Choroid plexus epithelial cell (primary cell): ENCODE measurements at regions not wholly inside any gene's neighbourhood (a gene's known extent, or its start where the extent isn't known, plus 50 kb on each side); places are given as distances from the start of the nearest gene placed in this dataset.

Source experiments
- DNase-seq: peaks from one replicate; pipeline ENCODE4 v3.0.0-alpha.2; 2010; ENCODE audit warnings: low read depth
- H3K4me3 ChIP-seq: 2 replicates; pipeline ENCODE4 v1.5.1; 2011; ENCODE audit warnings: low read depth, mild to moderate bottlenecking, control low read depth, low read length, moderate library complexity
- TF ChIP-seq, protein P1 (sequence below): conservative IDR thresholded peaks from 2 replicates; pipeline ENCODE4 v1.5.1; 2011; ENCODE audit warnings: low read depth, mild to moderate bottlenecking, control low read depth, inconsistent platforms, low read length, moderate library complexity

DNA sequence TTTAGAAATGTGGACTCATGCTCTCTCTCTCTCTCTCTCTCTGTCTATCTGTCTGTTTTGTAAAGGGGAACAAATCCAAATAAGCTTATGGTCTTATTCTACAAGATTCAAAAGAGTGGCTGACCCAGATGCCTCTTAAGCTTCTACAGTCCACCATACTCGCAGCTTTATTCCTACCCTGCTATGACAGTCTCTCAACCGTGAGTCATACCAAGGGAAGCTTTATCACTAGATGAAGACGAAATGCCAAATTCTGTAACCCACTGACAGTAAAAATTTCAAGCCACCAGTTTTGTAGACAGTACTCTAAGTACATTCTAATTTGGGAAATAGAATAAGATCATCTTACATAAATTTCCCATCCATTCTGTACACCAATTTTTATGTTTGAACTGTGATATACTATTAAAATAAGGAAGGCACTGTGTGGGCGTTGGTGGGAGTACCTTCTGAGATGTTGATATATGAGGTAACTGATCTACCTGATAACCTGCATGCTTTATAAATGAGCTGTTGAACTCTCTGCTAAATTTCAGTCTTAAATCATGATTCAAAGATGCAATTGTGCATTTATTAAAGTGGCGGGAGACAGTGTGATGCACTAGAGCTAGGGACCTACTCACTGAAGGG lies 153.2 kb downstream of the KLF6 start:
- TF ChIP-seq, protein P1, sequence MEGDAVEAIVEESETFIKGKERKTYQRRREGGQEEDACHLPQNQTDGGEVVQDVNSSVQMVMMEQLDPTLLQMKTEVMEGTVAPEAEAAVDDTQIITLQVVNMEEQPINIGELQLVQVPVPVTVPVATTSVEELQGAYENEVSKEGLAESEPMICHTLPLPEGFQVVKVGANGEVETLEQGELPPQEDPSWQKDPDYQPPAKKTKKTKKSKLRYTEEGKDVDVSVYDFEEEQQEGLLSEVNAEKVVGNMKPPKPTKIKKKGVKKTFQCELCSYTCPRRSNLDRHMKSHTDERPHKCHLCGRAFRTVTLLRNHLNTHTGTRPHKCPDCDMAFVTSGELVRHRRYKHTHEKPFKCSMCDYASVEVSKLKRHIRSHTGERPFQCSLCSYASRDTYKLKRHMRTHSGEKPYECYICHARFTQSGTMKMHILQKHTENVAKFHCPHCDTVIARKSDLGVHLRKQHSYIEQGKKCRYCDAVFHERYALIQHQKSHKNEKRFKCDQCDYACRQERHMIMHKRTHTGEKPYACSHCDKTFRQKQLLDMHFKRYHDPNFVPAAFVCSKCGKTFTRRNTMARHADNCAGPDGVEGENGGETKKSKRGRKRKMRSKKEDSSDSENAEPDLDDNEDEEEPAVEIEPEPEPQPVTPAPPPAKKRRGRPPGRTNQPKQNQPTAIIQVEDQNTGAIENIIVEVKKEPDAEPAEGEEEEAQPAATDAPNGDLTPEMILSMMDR = no peak
- H3K4me3 ChIP-seq = no peak overlapping the region
- peak; percentile 11 for DNase-seq

DNA sequence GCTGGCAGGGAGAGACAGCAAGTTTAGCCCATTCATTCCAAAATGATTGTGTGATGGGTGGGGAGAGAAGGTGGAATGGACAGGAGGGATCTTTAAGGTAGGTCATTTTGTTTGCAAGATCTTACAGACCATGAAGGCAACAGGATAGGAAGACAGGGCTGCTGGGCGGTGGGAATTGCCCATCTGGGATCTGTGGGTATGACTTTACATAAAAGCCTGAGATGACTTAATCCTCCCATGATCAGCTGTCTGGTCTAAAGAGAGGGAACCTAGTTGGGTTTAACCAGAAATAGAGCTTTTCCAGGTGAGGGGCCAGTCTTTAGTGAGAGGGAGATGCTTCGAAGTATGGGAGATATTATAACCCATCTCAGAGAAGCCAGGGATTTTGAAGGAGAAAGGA lies 153.7 kb downstream of the KLF6 start:
- DNase-seq = no peak
- TF ChIP-seq, protein P1 = no peak
- no peak overlapping the region for H3K4me3 ChIP-seq

DNA sequence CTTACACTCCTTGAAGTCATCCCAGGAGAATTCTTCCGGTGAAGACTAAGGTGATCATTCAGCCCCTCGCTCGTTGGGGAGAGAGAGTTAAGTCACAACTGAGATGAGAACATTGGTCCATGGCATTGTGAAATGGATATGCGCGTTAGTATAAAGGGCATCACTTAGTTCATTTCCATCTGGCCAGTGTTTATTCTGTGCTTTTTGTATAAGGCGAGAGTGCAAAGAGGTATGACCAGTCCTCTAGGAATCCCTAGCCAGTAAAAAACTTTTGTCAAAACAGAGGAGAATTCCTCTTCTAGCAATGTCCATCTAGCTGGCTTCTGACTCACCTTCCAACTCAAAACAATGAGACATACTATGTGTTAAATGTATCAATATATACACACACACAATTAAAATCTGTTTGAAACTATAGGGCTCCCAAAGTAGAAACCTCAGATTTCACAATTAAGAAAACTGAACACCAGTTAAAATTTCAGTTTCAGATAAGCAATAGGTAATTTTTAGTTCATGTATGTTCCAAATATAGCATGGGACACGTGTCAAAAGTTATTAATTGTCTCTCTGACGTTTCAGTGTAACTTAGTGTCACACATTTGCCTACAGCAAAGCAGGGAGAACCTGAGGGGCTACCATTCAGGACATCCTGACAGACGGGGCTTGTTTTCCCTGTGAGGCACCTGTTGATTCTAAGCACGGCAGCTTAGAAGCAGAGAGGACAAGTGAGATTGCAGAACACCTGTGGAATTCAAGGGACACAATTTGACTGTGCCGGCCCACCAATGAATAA lies 158.9 kb downstream of the KLF6 start:
- H3K4me3 ChIP-seq = no peak overlapping the region
- DNase-seq = peak; percentile 84
- TF ChIP-seq, protein P1 = no peak

DNA sequence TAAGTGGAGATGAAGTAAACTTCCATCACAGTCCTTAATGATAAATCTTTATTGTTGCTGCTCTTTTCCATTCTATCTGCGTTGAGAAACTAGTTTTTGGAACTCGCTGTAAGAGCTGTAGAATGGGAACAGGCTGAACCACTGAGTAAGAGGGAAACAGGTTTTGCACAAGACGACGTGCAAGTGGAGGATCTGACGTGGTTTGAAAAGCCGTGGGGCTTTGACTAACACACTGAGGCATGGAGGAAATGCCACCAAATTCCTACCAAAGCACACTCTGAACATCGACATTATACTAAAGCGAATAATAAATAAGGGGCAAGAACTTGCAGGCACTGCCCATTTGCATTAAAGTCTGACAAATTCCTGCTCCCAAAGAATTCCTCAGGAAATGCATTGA lies 160.6 kb downstream of the KLF6 start:
- DNase-seq = peak; percentile 88
- TF ChIP-seq, protein P1 = no peak
- no peak overlapping the region for H3K4me3 ChIP-seq

DNA sequence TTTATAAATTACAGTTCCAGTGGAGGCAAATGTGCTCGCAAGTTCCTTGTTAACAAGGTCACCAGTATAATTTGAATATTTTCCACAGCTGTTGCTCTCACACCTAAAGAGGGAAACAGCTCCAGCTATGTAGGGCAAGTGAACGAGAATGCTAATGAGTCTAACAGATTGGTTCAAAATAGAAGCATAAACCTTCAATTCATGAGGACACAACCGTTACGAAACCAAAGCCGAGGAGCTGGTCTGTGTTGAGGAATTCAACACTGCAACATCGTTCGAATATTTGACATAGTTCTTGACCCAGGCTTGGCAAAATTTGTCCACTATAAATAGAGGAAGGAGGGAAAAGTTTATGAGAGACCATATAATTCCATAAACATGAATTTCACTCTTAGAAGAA lies 161.3 kb downstream of the KLF6 start:
- peak; percentile 93 for DNase-seq
- TF ChIP-seq, protein P1 = no peak
- H3K4me3 ChIP-seq = no peak overlapping the region

DNA sequence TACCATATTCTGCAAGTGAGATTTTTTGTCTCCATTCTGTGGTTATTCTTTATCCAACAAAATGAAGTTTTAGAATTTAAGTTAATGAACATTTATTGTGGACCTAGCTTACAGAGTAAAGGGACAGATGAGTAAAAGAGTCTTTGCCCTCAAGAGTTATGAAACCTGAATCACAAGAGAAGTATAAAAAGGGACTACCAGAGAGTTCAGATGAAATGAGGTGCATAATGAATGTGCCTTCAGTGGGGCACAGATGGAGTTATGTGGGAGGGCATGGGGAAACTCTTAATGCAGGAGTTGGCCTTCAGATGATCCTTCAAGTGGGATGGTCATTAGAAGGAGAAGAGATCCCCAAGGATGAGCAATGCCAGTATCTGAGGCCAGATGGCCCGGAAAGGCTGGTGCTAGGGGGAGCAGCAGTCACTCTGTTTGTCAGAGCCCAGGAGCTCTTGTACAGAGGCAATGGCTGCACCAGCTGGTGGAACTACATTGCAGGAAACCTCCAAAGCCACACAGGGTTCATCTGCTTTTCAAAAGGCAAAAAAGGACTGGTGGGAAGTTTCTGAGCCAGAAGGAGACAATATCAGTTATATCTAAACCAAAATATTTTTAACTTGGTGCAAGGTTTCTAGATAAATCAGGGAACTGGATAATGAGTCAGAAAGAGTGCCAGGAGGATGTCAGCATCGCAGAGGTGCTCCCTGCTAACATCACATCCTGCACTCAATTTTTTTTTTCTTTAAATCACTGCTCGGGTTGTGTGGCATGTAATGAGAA lies 162.0 kb downstream of the KLF6 start:
- peak; percentile 47 for DNase-seq

More for the DNA sequence above, 162.0 kb downstream of the KLF6 start:
- no peak overlapping the region for H3K4me3 ChIP-seq
- TF ChIP-seq, protein P1 = no peak
